ENCODE measurements at regions not wholly inside any gene's neighbourhood (a gene's known extent, or its start where the extent isn't known, plus 50 kb on each side); places are given as distances from the start of the nearest gene placed in this dataset.

DNA sequence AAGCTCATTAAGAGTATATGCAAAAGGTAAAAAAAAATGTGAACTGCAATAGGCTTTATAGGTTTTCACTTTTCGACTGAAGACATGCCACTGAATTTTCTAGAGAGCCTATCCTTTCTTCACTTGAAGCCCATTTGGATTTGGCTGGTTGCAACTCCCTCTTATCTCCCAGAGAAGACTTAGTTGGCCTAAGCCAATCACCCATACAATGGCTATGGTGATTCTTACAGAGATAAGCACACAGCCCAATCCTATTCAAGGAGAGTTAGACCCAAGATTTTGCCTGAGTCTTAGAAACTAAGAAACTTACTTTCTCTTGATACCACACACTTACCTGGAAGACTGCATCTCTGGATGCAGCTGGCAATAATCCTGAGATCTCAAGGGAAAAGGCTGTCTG lies 167.3 kb upstream of the PTCHD4 start:
- Histone ChIP-seq H2AFZ (ENCODE audit: low read length) (no peak overlapping the region), H3K4me2 (ENCODE audit: low read depth, low read length) (no peak overlapping the region), H3K4me1 (ENCODE audit: insufficient read depth, low read length) (no peaks in the 10 kb centered on the region), H3K9ac (ENCODE audit: insufficient read depth, low read depth, low read length) (no peak overlapping the region), H3K9me3 (ENCODE audit: low read length) (no peaks in the 10 kb centered on the region), H3K27me3 (ENCODE audit: control insufficient read depth in 1 of 2, insufficient read depth in 2 of 2, low read length in 2 of 2) (no peaks in the 10 kb centered on the region), H3K36me3 (replicated peaks in 1 of 2; ENCODE audit: control insufficient read depth in 1 of 2, insufficient read depth in 2 of 2, low read length in 2 of 2) (no peaks in the 10 kb centered on the region), H3K27ac (ENCODE audit: extremely low read length, insufficient read depth, low read length) (no peak overlapping the region), H3K4me3 (replicated peaks in 1 of 3; ENCODE audit: insufficient read depth in 1 of 3, low read depth in 2 of 3, low read length in 3 of 3) (no peak overlapping the region), H4K20me1 (ENCODE audit: insufficient read depth, low read length) (no peaks in the 10 kb centered on the region), H3K79me2 (ENCODE audit: insufficient read depth, low read length) (no peaks in the 10 kb centered on the region)
- no TSS peak for BruUV-seq (replicated peaks)
- WGBS (ENCODE audit: low lambda C conversion rate): 0% methylated on average over 1 of the region's 1 CpG
- intact Hi-C loops (cut with micrococcal nuclease; ENCODE audit: unreplicated experiment): no loop called here
- DNase-seq (ENCODE audit: low spot score) (no peak), ATAC-seq (no peak), FAIRE-seq (no peak)
- CTCF ChIA-PET (ENCODE audit: low intra/inter-chr PET ratio, low total read pairs): no interaction called here
- in situ Hi-C loops (cut with HindIII; ENCODE audit: extremely low pct_ligation_motif_present, low pct_unique_long_range_greater_than_20kb): no loop called here
- TF ChIP-seq WIZ (CRISPR knock-in tag; IDR thresholded peaks at IDR 0.05) (no peak), ZNF788 (CRISPR knock-in tag; IDR thresholded peaks at IDR 0.05; ENCODE audit: borderline replicate concordance) (no peak), ZFP36 (IDR thresholded peaks at IDR 0.05; ENCODE audit: borderline replicate concordance, low read depth, low read length, partially characterized antibody) (no peak), ZNF121 (CRISPR knock-in tag; IDR thresholded peaks at IDR 0.05) (no peak), SMYD3 (CRISPR knock-in tag; IDR thresholded peaks at IDR 0.05) (no peak), ZSCAN21 (CRISPR knock-in tag; IDR thresholded peaks at IDR 0.05; ENCODE audit: borderline replicate concordance) (no peak), AHR (CRISPR knock-in tag; IDR thresholded peaks at IDR 0.05) (no peak), ZNF333 (CRISPR knock-in tag; IDR thresholded peaks at IDR 0.05; ENCODE audit: borderline replicate concordance) (no peak), CBX2 (IDR thresholded peaks at IDR 0.05; ENCODE audit: low read depth, low read length) (no peak), CBX2 (CRISPR knock-in tag; IDR thresholded peaks at IDR 0.05; ENCODE audit: low read depth) (no peak), ELF4 (CRISPR knock-in tag; IDR thresholded peaks at IDR 0.05; ENCODE audit: borderline replicate concordance) (no peak), ZNF484 (CRISPR knock-in tag; IDR thresholded peaks at IDR 0.05; ENCODE audit: borderline replicate concordance, low read depth) (no peak), SAP130 (CRISPR knock-in tag; IDR thresholded peaks at IDR 0.05; ENCODE audit: low read depth) (no peak), RBM39 (IDR thresholded peaks at IDR 0.05; ENCODE audit: low read depth, low read length, poor library complexity, severe bottlenecking) (no peak)
- TF ChIP-seq, protein P1, sequence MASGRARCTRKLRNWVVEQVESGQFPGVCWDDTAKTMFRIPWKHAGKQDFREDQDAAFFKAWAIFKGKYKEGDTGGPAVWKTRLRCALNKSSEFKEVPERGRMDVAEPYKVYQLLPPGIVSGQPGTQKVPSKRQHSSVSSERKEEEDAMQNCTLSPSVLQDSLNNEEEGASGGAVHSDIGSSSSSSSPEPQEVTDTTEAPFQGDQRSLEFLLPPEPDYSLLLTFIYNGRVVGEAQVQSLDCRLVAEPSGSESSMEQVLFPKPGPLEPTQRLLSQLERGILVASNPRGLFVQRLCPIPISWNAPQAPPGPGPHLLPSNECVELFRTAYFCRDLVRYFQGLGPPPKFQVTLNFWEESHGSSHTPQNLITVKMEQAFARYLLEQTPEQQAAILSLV (CRISPR knock-in tag; IDR thresholded peaks at IDR 0.05; ENCODE audit: borderline replicate concordance): no peak
- TF ChIP-seq, protein P2, sequence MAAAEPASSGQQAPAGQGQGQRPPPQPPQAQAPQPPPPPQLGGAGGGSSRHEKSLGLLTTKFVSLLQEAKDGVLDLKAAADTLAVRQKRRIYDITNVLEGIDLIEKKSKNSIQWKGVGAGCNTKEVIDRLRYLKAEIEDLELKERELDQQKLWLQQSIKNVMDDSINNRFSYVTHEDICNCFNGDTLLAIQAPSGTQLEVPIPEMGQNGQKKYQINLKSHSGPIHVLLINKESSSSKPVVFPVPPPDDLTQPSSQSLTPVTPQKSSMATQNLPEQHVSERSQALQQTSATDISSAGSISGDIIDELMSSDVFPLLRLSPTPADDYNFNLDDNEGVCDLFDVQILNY (CRISPR knock-in tag; conservative IDR thresholded peaks at IDR 0.05): no peak
- TF ChIP-seq, protein P3, sequence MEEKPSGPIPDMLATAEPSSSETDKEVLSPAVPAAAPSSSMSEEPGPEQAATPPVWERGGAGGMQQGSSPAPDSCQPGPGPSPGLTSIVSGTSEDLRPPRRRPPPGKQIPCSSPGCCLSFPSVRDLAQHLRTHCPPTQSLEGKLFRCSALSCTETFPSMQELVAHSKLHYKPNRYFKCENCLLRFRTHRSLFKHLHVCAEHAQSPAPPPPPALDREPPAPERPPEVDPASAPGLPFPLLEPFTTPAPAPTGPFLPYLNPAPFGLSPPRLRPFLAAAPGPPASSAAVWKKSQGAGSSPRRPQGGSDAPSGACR (CRISPR knock-in tag; IDR thresholded peaks at IDR 0.05): no peak
- POLR2A ChIA-PET: no interaction called here
